DND-41 (cell line): ENCODE measurements at regions not wholly inside any gene's neighbourhood (a gene's known extent, or its start where the extent isn't known, plus 50 kb on each side); places are given as distances from the start of the nearest gene placed in this dataset.

Experiments used
- ATAC-seq: fragments of 200-7000 bp; cut with Tn5 transposase; 3 replicates; pipeline ENCODE4 v1.9.1; 2021; ENCODE audit warnings: low read depth; ENCODE audit not compliant: insufficient read depth
- DNase-seq: peaks from one replicate; pipeline ENCODE4 v3.0.0-alpha.2; 2020
- H2AFZ ChIP-seq: 2 replicates; pipeline ENCODE4 v1.6.0; 2012; ENCODE audit warnings: low read depth, low read length
- H3K27ac ChIP-seq: 2 replicates; pipeline ENCODE4 v1.5.1; 2012; ENCODE audit warnings: low read length, inconsistent platforms
- H3K27me3 ChIP-seq: fragments of 200-600 bp; sonication (generic); 2 replicates; pipeline ENCODE4 v1.6.0; 2012; ENCODE audit warnings: low read length, mild to moderate bottlenecking, inconsistent platforms; ENCODE audit not compliant: insufficient read depth, poor library complexity
- H3K36me3 ChIP-seq: 2 replicates; pipeline ENCODE4 v1.5.1; 2012; ENCODE audit warnings: low read length, inconsistent platforms; ENCODE audit not compliant: insufficient read depth
- H3K4me1 ChIP-seq: 2 replicates; pipeline ENCODE4 v1.5.1; 2012; ENCODE audit warnings: mild to moderate bottlenecking, low read length; ENCODE audit not compliant: insufficient read depth
- H3K4me2 ChIP-seq: 2 replicates; pipeline ENCODE4 v1.6.0; 2012; ENCODE audit warnings: mild to moderate bottlenecking, moderate library complexity, low read length, inconsistent platforms; ENCODE audit not compliant: insufficient read depth
- H3K4me3 ChIP-seq, 2 experiments: fragments of 200-600 bp in 1 of 2; shearing (Covaris generic) in 1 of 2; 2 replicates each; pipeline ENCODE4 v1.5.1; 2012 to 2016; ENCODE audit warnings: inconsistent platforms in 2 of 2, low read length in 2 of 2, mild to moderate bottlenecking in 2 of 2, low read depth in 1 of 2, moderate library complexity in 1 of 2
- H3K79me2 ChIP-seq: 2 replicates; pipeline ENCODE4 v1.6.0; 2012; ENCODE audit warnings: low read length, inconsistent platforms; ENCODE audit not compliant: insufficient read depth
- H3K9ac ChIP-seq: 2 replicates; pipeline ENCODE4 v1.6.0; 2012; ENCODE audit warnings: low read depth, mild to moderate bottlenecking, inconsistent platforms, low read length, moderate library complexity
- H3K9me3 ChIP-seq: 2 replicates; pipeline ENCODE4 v1.5.1; 2012; ENCODE audit warnings: low read length, moderate library complexity, mild to moderate bottlenecking, inconsistent platforms; ENCODE audit not compliant: insufficient read depth, severe bottlenecking
- H4K20me1 ChIP-seq: 2 replicates; pipeline ENCODE4 v1.6.0; 2012; ENCODE audit warnings: low read length; ENCODE audit not compliant: insufficient read depth
- EZH2 ChIP-seq: IDR thresholded peaks from 3 replicates; pipeline ENCODE4 v1.6.1; 2012; ENCODE audit warnings: borderline replicate concordance, low read depth, mild to moderate bottlenecking, moderate library complexity, low read length, inconsistent platforms; ENCODE audit not compliant: severe bottlenecking
- TF ChIP-seq, protein P1 (sequence below): IDR thresholded peaks from 2 replicates; pipeline ENCODE4 v1.5.1; 2012; ENCODE audit warnings: borderline replicate concordance, low read length, moderate library complexity, mild to moderate bottlenecking; ENCODE audit not compliant: poor library complexity, severe bottlenecking; ENCODE audit errors: extremely low read depth

DNA sequence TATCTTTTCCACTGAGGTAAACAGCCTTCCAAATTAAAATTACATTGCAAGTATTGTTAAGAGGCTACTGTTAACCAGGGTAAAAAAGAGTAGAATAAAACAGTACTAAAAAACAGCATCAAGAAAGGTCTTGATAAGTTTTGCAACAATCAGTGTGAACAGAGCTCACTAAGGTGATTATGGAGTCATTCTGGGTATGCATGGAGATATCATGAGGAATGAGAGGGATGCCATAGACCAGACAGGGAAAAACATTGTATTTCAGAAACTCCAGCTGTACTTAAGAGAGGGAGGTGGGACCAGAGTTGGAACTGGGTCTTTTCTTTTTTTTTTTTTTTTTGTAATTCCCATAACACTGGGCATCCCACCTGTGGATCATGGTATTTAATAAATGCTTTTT lies 549.6 kb downstream of the INHBA start:
- Histone ChIP-seq H3K4me2 (no peak overlapping the region), H3K4me3 (no peak overlapping the region), H3K79me2 (no peaks in the 10 kb centered on the region), H4K20me1 (no peaks in the 10 kb centered on the region), H3K9me3 (no peaks in the 10 kb centered on the region), H3K36me3 (no peaks in the 10 kb centered on the region), H3K27ac (no peak overlapping the region), H3K4me1 (no peaks in the 10 kb centered on the region), H3K9ac (no peak overlapping the region), H3K27me3 (no peaks in the 10 kb centered on the region), H2AFZ (no peak overlapping the region)
- DNase-seq (no peak), ATAC-seq (no peak)
- no peak for TF ChIP-seq EZH2
- TF ChIP-seq, protein P1, sequence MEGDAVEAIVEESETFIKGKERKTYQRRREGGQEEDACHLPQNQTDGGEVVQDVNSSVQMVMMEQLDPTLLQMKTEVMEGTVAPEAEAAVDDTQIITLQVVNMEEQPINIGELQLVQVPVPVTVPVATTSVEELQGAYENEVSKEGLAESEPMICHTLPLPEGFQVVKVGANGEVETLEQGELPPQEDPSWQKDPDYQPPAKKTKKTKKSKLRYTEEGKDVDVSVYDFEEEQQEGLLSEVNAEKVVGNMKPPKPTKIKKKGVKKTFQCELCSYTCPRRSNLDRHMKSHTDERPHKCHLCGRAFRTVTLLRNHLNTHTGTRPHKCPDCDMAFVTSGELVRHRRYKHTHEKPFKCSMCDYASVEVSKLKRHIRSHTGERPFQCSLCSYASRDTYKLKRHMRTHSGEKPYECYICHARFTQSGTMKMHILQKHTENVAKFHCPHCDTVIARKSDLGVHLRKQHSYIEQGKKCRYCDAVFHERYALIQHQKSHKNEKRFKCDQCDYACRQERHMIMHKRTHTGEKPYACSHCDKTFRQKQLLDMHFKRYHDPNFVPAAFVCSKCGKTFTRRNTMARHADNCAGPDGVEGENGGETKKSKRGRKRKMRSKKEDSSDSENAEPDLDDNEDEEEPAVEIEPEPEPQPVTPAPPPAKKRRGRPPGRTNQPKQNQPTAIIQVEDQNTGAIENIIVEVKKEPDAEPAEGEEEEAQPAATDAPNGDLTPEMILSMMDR: no peak

DNA sequence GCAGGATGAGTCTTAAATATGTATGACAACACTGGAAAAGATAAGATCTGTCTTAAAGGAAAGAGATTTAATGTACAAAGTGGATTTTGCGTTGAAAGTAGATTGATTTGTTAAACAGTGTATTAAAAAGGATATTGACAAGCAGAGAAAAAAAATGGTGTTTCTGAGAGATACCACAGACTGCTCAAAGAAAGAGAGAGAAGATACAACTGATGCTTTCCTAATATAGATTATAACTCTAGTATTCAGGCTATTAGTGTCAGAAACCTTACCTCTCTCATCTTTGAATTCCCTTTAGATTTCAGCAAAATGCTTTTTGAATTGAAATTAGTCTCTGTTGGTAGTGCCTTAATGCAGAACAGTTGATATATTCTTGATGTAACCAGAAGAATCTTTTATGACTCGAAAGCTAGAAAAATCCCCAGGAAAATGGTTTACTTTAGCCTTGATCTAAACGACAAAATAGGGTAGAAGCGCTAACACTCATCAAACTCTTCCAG lies 550.7 kb downstream of the INHBA start:
- Histone ChIP-seq H3K27me3 (no peaks in the 10 kb centered on the region), H3K4me1 (no peaks in the 10 kb centered on the region), H2AFZ (no peak overlapping the region), H3K79me2 (no peaks in the 10 kb centered on the region), H3K9me3 (no peaks in the 10 kb centered on the region), H3K9ac (no peak overlapping the region), H3K36me3 (no peaks in the 10 kb centered on the region), H4K20me1 (no peaks in the 10 kb centered on the region), H3K4me3 (no peak overlapping the region), H3K4me2 (no peak overlapping the region), H3K27ac (no peak overlapping the region)
- DNase-seq: no peak
- TF ChIP-seq, protein P1: no peak
- TF ChIP-seq EZH2: no peak
- ATAC-seq: no peak

DNA sequence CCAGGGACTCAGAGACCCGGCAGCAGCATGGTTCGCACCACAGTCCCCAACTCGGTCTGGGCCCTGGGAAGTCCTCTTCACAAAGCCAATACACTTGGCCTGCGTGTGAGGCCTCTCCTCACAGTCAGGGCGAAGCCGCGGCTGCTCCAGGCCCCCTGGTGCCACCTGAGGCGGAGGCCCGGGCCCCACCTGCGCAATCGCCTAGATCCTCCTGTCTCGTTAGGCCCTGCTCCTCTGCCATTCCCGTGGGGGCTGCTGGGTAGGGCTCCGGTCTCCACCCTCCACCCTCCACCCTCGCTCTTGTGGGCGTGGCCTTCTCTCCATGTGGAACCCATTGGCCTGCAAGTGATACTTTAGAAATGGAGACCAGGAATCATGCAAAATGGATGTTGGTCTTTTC lies 553.3 kb downstream of the INHBA start:
- no peaks in the 10 kb centered on the region for H3K9me3 ChIP-seq
- TF ChIP-seq EZH2: no peak
- TF ChIP-seq, protein P1: no peak
- no peak overlapping the region for H3K9ac ChIP-seq
- no peak overlapping the region for H2AFZ ChIP-seq
- DNase-seq: no peak
- no peak overlapping the region for H3K27ac ChIP-seq
- H3K4me2 ChIP-seq: no peak overlapping the region
- no peaks in the 10 kb centered on the region for H3K4me1 ChIP-seq
- H3K4me3 ChIP-seq: no peak overlapping the region
- no peak for ATAC-seq
- no peaks in the 10 kb centered on the region for H3K27me3 ChIP-seq
- H4K20me1 ChIP-seq: no peaks in the 10 kb centered on the region
- no peaks in the 10 kb centered on the region for H3K79me2 ChIP-seq
- H3K36me3 ChIP-seq: no peaks in the 10 kb centered on the region

GRCh38 chr7:41148521-41148951 lies 554.4 kb downstream of the INHBA start:
- no peaks in the 10 kb centered on the region for H3K27me3 ChIP-seq
- no peaks in the 10 kb centered on the region for H3K36me3 ChIP-seq
- H3K4me2 ChIP-seq: no peak overlapping the region
- TF ChIP-seq, protein P1: no peak
- TF ChIP-seq EZH2: no peak
- H2AFZ ChIP-seq: no peak overlapping the region
- DNase-seq: no peak
- no peak overlapping the region for H3K4me3 ChIP-seq
- no peaks in the 10 kb centered on the region for H3K79me2 ChIP-seq
- H3K9me3 ChIP-seq: no peaks in the 10 kb centered on the region
- no peak overlapping the region for H3K27ac ChIP-seq
- no peaks in the 10 kb centered on the region for H3K4me1 ChIP-seq
- no peak for ATAC-seq
- no peak overlapping the region for H3K9ac ChIP-seq
- no peaks in the 10 kb centered on the region for H4K20me1 ChIP-seq
